Stimulated activated CD4-positive, alpha-beta T cell treated with anti-CD3 and anti-CD28 coated beads, Interleukin-2, amount 100 ng/mL, for 4 hours (primary cell): ENCODE measurements at regions not wholly inside any gene's neighbourhood (a gene's known extent, or its start where the extent isn't known, plus 50 kb on each side); places are given as distances from the start of the nearest gene placed in this dataset.

Source experiments
- DNase-seq: peaks from one replicate; pipeline ENCODE4 v3.0.0-alpha.2; 2020; ENCODE audit warnings: low read depth

DNA sequence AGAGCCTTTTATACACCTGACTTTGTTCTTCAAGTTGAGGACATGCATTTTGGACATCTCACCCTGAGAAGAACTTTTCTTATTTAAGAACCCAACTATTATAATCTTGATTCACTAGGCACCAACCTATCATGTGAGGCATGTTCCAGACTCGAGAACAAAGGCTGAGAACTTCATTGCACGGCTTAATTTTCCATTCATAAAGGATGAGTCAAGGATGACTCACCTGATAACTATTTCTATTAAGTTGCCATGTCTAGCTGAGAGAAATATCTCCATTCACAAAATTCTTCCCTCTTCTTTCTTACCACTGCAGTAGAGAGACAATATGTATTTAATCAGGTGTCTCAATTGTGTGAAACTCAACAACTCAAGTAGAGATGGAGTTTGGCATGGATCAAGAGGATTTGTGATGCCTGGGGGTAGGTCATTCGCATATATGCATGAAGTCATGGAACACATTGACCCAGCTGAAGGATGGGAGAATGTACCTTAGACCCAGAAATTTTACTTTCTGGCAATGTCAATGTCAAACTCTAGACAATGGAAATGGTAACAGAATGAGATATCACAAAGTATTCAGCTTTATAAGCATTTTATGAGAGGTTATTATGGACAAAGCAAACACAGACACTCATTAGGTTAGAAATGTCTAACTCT is 173.2 kb upstream of the PRNP start:
- DNase-seq, result no peak

DNA sequence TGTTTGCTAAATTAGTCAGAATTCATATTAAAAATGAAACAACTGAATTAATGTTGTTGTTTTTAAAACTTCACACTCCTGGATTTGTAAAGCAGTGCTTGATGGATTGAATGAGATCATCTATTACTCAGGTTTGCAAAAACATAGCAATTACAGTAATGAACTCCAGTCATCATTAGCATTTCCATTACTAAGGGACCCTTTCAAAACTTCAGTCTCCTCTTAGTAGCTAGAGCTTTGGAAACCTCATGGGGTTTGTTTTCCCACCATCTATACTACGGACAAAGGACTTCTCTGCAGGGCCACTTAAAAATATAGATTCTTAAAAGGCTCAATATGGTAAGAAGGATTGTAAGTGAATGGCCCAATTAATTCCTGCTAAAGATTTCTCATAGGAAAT is 174.5 kb upstream of the PRNP start:
- no peak for DNase-seq

- DNase-seq, result no peak
Observed at GRCh38 chr20:4509825-4510522, 176.3 kb upstream of the PRNP start.

- no peak for DNase-seq
Observed at GRCh38 chr20:4508773-4509172, 177.5 kb upstream of the PRNP start.

DNA sequence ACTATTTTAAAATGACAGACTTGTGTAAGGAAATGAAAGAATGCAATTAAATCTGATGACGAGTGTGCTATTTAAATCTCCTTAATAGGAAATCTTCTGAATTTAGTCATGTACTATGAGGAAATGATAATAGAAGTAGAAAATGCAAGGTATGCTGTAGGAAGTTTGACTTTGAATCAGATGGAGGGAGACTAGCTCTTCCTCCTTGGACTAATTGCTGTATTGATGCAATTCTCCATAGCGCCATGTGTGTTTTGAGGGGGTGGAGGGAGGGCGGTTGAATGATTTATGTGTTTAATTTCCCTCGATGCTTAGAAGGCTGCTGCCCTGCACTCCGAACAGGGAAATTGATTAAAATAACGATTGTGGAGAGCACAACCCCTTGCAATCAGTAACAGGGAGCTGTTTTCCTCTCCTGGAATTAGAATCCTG is 179.0 kb upstream of the PRNP start:
- no peak for DNase-seq

DNA sequence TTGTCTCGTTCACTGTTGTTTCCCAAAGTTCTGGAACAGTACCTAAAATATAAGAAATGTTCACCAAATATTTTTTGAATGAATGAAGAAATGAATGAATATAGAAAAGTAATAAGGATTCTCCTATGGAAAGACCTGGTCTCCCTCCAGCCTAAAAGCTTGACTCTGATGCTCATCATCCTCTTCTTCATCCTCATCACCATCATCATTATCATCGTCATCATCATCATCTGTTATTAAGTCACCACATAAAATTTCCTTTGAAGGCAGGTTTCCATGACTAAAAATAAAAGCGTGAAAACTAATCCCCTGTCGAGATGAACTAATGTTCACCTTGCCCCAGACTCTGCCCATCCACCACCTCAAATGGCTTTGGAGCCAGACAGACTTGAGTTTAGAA is 181.4 kb upstream of the PRNP start:
- no peak for DNase-seq

DNA sequence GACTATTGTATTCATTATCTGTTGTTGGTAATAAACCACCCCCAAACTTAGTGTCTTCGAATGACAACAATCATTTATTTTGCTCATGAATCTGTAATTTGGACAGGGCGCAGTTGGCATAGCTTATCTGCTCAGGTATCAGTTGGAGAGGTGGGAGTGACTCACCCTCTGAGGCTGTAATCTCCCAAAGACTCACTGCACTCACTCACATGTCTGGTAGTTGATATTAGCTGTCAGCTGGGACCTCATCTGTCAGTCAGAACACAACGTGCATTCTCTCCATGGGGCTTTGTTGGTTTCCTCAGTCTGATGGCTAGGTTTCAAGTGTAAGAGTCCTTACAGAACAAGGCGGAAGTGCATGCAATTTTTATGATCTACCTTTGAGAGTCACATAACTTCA is 183.5 kb upstream of the PRNP start:
- DNase-seq, result no peak

DNA sequence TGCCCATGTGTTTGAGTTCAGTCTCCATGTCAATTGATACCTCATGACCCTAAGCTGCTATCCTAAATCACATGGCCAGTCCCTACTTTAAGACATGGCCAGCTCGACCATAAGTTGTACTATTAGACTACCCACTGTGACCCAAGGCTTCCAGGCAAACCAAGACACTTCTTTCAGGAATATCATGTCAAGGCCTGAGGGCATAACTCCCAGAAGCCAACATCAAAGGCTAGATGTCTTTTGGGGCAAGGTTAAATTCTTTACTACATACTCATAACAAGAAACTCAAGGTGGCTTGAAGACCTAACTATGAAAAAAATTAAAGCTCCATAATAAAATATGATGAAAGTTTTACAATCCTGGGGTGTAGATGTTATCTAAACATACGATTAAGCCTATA is 192.9 kb upstream of the PRNP start:
- no peak for DNase-seq

GRCh38 chr20:4491643-4492042 is 194.6 kb upstream of the PRNP start:
- no peak for DNase-seq

DNA sequence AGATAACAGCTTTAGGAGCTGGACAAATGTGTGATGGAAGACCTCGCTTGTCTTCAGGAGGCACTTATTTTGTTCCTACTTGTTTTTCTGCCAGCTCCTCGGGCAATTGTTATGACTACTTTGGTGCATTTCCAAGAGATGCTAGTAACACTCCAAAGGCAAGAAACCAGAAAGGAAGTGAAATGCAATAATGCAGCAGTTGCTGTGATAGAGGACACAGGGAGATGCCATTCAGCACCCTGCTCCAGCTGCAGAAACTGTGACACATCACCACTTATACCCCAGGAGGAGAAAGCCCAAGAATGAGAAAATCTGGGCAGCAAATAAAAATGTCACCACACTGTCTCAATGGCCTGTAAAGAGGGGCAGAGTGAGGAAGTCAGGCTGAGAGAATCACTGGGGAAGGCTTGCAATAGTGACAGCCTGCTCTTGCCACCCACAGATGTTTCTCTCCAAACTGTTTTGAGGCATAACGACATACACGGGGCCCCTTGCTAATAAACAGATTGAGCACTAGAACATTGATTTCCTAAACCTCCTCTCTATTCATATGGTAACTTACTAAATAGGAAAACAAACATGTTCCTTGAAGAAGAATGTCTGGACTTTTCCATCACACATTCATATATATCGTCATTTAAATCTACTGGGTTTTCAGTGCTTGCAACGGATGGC is 195.5 kb upstream of the PRNP start:
- DNase-seq, result no peak

GRCh38 chr20:4490045-4490444 is 196.2 kb upstream of the PRNP start:
- DNase-seq, result no peak

GRCh38 chr20:4488407-4489339 is 197.6 kb upstream of the PRNP start:
- no peak for DNase-seq

DNA sequence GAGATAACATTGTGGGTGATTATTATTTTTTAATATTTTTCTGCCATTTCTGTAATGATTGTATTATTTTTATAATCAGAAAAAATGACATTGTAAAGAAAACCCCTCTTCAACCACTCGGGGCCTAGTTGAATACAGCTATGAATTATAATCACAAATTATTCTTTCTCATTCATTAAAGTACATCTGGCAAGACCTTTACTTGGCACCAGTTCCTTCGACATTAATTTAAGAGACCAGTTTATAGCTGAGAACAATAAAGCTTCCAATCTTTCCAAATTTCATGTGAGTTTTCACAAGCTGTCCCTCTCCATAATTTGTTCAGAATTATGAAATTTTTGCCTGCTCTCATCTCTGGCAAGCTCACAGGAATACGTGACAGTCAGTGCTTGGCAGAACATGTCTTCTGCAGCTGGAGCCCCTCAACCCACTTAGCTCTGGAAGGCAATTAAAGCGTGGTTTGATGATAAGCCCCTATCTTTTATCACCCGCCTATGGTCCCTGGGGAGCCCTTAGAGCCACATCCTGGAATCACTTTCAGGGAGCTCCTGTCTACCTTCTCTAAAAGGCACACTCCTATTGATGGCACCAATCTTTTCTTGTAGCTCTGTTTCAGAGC is 201.8 kb upstream of the PRNP start:
- no peak for DNase-seq

DNA sequence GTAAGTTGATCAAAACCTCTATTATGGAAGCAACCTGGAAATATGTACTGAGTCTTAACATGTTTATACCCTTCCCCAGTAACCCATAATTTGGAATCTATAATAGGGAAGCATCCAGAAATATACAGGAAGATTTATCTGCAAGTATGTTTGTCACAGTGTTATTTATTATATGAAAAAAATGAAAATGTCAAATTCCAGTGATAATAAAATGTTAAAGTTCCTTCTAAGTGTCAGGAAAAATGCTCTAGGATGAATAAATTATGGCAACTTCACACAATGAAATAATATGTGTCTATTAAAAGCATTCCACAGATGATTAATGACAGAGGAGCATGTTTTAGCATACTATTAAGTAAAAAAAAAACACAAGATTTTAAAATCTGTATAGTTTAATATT is 202.3 kb upstream of the PRNP start:
- no peak for DNase-seq

DNA sequence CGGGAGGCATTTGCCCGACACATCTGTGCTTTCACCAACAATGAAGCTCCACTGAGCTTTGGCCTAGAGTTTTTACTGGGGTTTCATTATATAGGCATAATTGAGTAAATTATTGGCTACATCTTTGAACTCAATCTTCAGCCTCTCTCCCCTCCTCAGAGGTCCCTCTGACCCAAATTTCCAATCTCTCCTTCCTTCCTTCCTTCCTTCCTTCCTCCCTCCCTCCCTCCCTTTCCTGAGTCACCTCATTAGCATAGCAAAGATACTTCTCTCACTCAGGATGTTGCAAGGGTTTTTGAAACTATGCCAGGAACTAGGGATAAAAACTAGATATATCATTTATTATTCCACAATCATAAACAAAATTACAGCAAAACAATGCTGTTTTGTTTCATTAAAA is 202.8 kb upstream of the PRNP start:
- DNase-seq, result no peak

- no peak for DNase-seq
Observed at GRCh38 chr20:4480104-4480503, 206.2 kb upstream of the PRNP start.

DNA sequence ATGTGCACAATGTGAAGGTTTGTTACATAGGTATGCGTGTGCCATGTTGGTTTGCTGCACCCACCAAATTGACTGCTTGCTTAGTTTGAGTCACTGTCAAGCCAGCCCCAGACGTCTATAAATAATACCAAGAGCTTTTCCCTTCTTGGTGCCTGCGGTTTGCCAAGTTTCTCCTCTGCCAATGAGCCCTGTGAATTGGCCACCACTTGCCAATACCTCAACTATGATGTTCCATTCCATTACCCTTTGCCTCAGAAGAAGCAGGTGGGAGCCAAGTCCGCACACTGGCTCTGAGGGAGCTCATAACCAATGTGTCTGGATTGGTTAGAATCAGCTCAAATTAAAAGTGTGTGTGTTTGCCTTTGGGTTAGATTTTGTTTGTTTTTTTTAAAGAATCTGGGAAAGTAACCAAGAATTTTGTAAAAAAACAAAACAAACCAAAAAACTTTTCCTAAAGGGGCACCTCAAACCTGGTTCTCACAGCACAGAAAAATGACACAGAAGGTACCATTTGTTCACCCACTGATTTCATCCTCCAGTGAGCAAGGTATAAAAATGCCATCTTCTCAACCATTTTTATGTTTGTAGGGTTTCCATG is 209.3 kb upstream of the PRNP start:
- DNase-seq, result no peak

DNA sequence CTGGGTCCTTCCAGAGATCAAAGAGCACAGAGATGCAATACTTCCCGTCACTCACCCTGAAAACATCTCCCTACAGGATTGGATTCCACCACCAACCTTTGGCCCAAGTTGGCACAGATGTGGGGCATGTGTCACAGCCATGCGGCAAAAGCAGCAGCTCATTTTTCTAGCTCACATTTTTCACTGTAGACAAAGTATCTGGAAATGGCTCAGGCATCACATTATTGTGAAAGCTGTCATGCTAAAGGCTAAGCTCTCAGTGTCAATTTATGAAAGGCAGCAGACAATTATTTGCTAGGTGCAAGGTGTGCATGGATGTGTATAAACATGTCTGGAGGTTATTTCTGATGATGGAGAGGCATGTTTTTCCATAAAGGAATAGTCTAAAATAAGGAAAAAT is 213.3 kb upstream of the PRNP start:
- DNase-seq, result no peak

DNA sequence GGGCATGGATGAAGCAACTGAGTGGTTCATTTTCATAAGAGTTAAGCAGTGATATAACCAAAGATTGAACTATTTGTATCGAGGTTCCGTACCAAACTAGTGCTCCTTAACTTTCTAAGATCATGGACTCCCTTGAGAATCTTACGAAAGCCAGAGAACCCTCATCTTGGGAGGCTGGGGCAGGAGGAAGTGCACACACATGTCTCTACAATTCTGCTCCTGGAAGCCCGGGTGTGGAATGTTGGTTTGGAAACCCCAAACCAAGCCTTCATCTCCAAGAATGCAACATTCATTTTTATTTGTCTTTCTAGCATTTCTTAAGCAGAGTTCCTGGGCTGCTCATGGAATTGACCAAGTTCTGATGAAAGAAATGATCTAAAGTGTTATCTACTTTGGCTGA is 215.0 kb upstream of the PRNP start:
- no peak for DNase-seq

GRCh38 chr20:4470375-4470774 is 215.9 kb upstream of the PRNP start:
- no peak for DNase-seq

- DNase-seq, result no peak
Observed at GRCh38 chr20:4469910-4470309, 216.3 kb upstream of the PRNP start.

GRCh38 chr20:4468114-4468513 is 218.1 kb upstream of the PRNP start:
- no peak for DNase-seq
